H9 (cell line): ENCODE measurements at regions not wholly inside any gene's neighbourhood (a gene's known extent, or its start where the extent isn't known, plus 50 kb on each side); places are given as distances from the start of the nearest gene placed in this dataset.

Experiments
- DNase-seq: peaks from one replicate; pipeline ENCODE4 v3.0.0-alpha.2; 2017
- H2AFZ ChIP-seq: one replicate; pipeline ENCODE4 v1.6.1; 2013; ENCODE audit warnings: mild to moderate bottlenecking, low read length, control low read depth, moderate library complexity
- H2AK5ac ChIP-seq: 2 replicates; pipeline ENCODE4 v1.6.1; 2013; ENCODE audit warnings: low read length, control low read depth, mixed read lengths; ENCODE audit not compliant: insufficient read length
- H2BK120ac ChIP-seq: one replicate; pipeline ENCODE4 v1.6.1; 2013; ENCODE audit warnings: low read depth, mild to moderate bottlenecking, low read length, control low read depth, inconsistent platforms; ENCODE audit not compliant: poor library complexity, severe bottlenecking
- H2BK12ac ChIP-seq: 2 replicates; pipeline ENCODE4 v1.6.1; 2013; ENCODE audit warnings: low read length, control low read depth, mixed read lengths, low read depth; ENCODE audit not compliant: insufficient read length
- H2BK15ac ChIP-seq: 2 replicates; pipeline ENCODE4 v1.6.1; 2013; ENCODE audit warnings: low read depth, low read length, control low read depth
- H2BK20ac ChIP-seq: one replicate; pipeline ENCODE4 v1.6.1; 2013; ENCODE audit warnings: low read depth, mild to moderate bottlenecking, low read length, control low read depth, inconsistent platforms; ENCODE audit not compliant: poor library complexity, severe bottlenecking
- H2BK5ac ChIP-seq: 2 replicates; pipeline ENCODE4 v1.6.1; 2013; ENCODE audit warnings: low read length, control low read depth, mixed read lengths; ENCODE audit not compliant: insufficient read length
- H3K14ac ChIP-seq: 2 replicates; pipeline ENCODE4 v1.6.1; 2013; ENCODE audit warnings: low read length, control low read depth; ENCODE audit not compliant: insufficient read depth
- H3K18ac ChIP-seq: 2 replicates; pipeline ENCODE4 v1.6.1; 2013; ENCODE audit warnings: low read depth, mild to moderate bottlenecking, mixed read lengths, low read length, control low read depth; ENCODE audit not compliant: insufficient read length
- H3K23ac ChIP-seq: 2 replicates; pipeline ENCODE4 v1.6.1; 2013; ENCODE audit warnings: low read length, control low read depth, mixed read lengths, low read depth; ENCODE audit not compliant: insufficient read length
- H3K23me2 ChIP-seq: 2 replicates; pipeline ENCODE4 v1.6.1; 2013; ENCODE audit warnings: low read depth, mild to moderate bottlenecking, mixed read lengths, low read length, control low read depth; ENCODE audit not compliant: insufficient read length, poor library complexity, severe bottlenecking
- H3K27ac ChIP-seq: 2 replicates; pipeline ENCODE4 v1.5.1; 2013; ENCODE audit warnings: low read length, control low read depth, mixed read lengths, low read depth; ENCODE audit not compliant: insufficient read length
- H3K27me3 ChIP-seq: 2 replicates; pipeline ENCODE4 v1.6.1; 2013; ENCODE audit warnings: low read length, control low read depth, inconsistent platforms; ENCODE audit not compliant: insufficient read depth
- H3K4ac ChIP-seq: 2 replicates; pipeline ENCODE4 v1.6.1; 2013; ENCODE audit warnings: low read depth, mild to moderate bottlenecking, control low read depth, inconsistent platforms, low read length, moderate library complexity
- H3K4me1 ChIP-seq: 2 replicates; pipeline ENCODE4 v1.6.1; 2013; ENCODE audit warnings: low read length, control low read depth, inconsistent platforms; ENCODE audit not compliant: insufficient read depth
- H3K4me2 ChIP-seq: 2 replicates; pipeline ENCODE4 v1.6.1; 2013; ENCODE audit warnings: low read length, control low read depth, mixed read lengths; ENCODE audit not compliant: insufficient read length, insufficient read depth
- H3K56ac ChIP-seq: 2 replicates; pipeline ENCODE4 v1.6.1; 2013; ENCODE audit warnings: low read depth, mild to moderate bottlenecking, mixed read lengths, low read length, control low read depth; ENCODE audit not compliant: insufficient read length
- H3K79me1 ChIP-seq: 2 replicates; pipeline ENCODE4 v1.6.1; 2013; ENCODE audit warnings: low read depth, mild to moderate bottlenecking, moderate library complexity, low read length, control low read depth, inconsistent platforms; ENCODE audit not compliant: insufficient read depth, poor library complexity, severe bottlenecking
- H3K79me2 ChIP-seq: 2 replicates; pipeline ENCODE4 v1.6.1; 2013; ENCODE audit warnings: low read length, control low read depth, inconsistent platforms; ENCODE audit not compliant: insufficient read depth
- H3K9ac ChIP-seq: 2 replicates; pipeline ENCODE4 v1.6.1; 2013; ENCODE audit warnings: low read length, control low read depth, mixed read lengths; ENCODE audit not compliant: insufficient read length; ENCODE audit errors: extremely low read depth
- H3K9me3 ChIP-seq: one replicate; pipeline ENCODE4 v1.6.1; 2013; ENCODE audit warnings: low read depth, low read length, inconsistent platforms; ENCODE audit not compliant: control insufficient read depth
- H3T11ph ChIP-seq: one replicate; pipeline ENCODE4 v1.6.1; 2013; ENCODE audit warnings: mild to moderate bottlenecking, low read length, control low read depth, inconsistent platforms
- H4K20me1 ChIP-seq: one replicate; pipeline ENCODE4 v1.6.1; 2013; ENCODE audit not compliant: control insufficient read depth, insufficient read length, insufficient read depth
- H4K5ac ChIP-seq: 2 replicates; pipeline ENCODE4 v1.6.1; 2013; ENCODE audit warnings: low read depth, mild to moderate bottlenecking, mixed read lengths, low read length, control low read depth; ENCODE audit not compliant: insufficient read length
- H4K8ac ChIP-seq: replicated peaks from 2 replicates; pipeline ENCODE4 v1.6.1; 2013; ENCODE audit warnings: low read length, control low read depth, mixed read lengths, low read depth; ENCODE audit not compliant: insufficient read length
- H4K91ac ChIP-seq: 2 replicates; pipeline ENCODE4 v1.6.1; 2013; ENCODE audit warnings: low read depth, mild to moderate bottlenecking, moderate library complexity, mixed read lengths, low read length, control low read depth; ENCODE audit not compliant: insufficient read length
- H3K27ac Mint-ChIP-seq, 3 experiments: 2 replicates in 2 of 3; 3 replicates in 1 of 3; pipeline ENCODE4 v1.8.0; 2020 to 2021; ENCODE audit warnings: mixed read lengths in 3 of 3, mild to moderate bottlenecking in 1 of 3, moderate library complexity in 1 of 3
- H3K27me3 Mint-ChIP-seq: 2 replicates; pipeline ENCODE4 v1.8.0; 2021; ENCODE audit warnings: low read depth, mild to moderate bottlenecking, moderate library complexity, mixed read lengths
- H3K36me3 Mint-ChIP-seq, 3 experiments: 2 replicates in 2 of 3; 3 replicates in 1 of 3; pipeline ENCODE4 v1.8.0; 2020 to 2021; ENCODE audit warnings: low read depth in 3 of 3, mixed read lengths in 3 of 3; ENCODE audit not compliant: insufficient read depth in 1 of 3
- H3K4me1 Mint-ChIP-seq, 2 experiments: 2 replicates each; pipeline ENCODE4 v1.8.0; 2020; ENCODE audit warnings: mixed read lengths in 2 of 2
- H3K4me3 Mint-ChIP-seq, 2 experiments: 2 replicates in 1 of 2; 3 replicates in 1 of 2; pipeline ENCODE4 v1.8.0; 2020 to 2021; ENCODE audit warnings: mild to moderate bottlenecking in 2 of 2, mixed read lengths in 2 of 2, moderate library complexity in 1 of 2
- H3K9me3 Mint-ChIP-seq, 2 experiments: 2 replicates in 1 of 2; 3 replicates in 1 of 2; pipeline ENCODE4 v1.8.0; 2020; ENCODE audit warnings: mild to moderate bottlenecking in 2 of 2, mixed read lengths in 2 of 2, moderate library complexity in 1 of 2
- WGBS: extraction: QIAGEN DNeasy Blood & Tissue Kit; methylation state at CpG from one replicate; pipeline ENCODE4 v1.1.7; 2013; ENCODE audit warnings: missing lambda C conversion rate, low lambda C conversion rate, mixed read lengths; ENCODE audit not compliant: insufficient read length; ENCODE audit errors: extremely low coverage; 5-methylcytosine and 5-hydroxymethylcytosine counted together
- TF ChIP-seq, protein P1 (sequence below): fragments of 200-600 bp; sonication (generic); conservative IDR thresholded peaks from 3 replicates; pipeline ENCODE4 v1.8.0; 2021; ENCODE audit warnings: antibody characterized with exemption, mild to moderate bottlenecking

- Histone ChIP-seq H4K91ac (no peak overlapping the region), H4K20me1 (no peaks in the 10 kb centered on the region), H3K9ac (no peak overlapping the region), H2BK20ac (no peak overlapping the region), H3K79me2 (no peaks in the 10 kb centered on the region), H3K27ac (no peak overlapping the region), H2BK120ac (no peak overlapping the region), H3K79me1 (no peaks in the 10 kb centered on the region), H3K27me3 (no peaks in the 10 kb centered on the region), H2BK15ac (no peak overlapping the region), H2AK5ac (no peak overlapping the region), H4K8ac (no peak overlapping the region), H3K4me1 (no peaks in the 10 kb centered on the region), H3K14ac (no peak overlapping the region), H3K56ac (no peak overlapping the region), H3K18ac (no peak overlapping the region), H3K23ac (no peak overlapping the region), H3K4me2 (no peak overlapping the region), H3K23me2 (no peaks in the 10 kb centered on the region), H2AFZ (no peak overlapping the region), H4K5ac (no peak overlapping the region), H2BK12ac (no peak overlapping the region), H3K9me3 (no peaks in the 10 kb centered on the region), H2BK5ac (no peak overlapping the region), H3T11ph (no peak overlapping the region), H3K4ac (no peak overlapping the region)
- DNase-seq = no peak
- H3K27ac Mint-ChIP-seq = peak overlapping the region in 1 of 3 experiments; percentile 8; a peak in 1 of 7 replicates
- H3K9me3 Mint-ChIP-seq = no peaks in the 10 kb centered on the region; a peak in 1 of 5 replicates
- WGBS = no CpG with 5 or more reads among the region's 6 CpGs
- H3K27me3 Mint-ChIP-seq = 0 out of 2 replicates have a peak, but pooled peaks cover 1% of the 10 kb centered on the region
- TF ChIP-seq, protein P1, sequence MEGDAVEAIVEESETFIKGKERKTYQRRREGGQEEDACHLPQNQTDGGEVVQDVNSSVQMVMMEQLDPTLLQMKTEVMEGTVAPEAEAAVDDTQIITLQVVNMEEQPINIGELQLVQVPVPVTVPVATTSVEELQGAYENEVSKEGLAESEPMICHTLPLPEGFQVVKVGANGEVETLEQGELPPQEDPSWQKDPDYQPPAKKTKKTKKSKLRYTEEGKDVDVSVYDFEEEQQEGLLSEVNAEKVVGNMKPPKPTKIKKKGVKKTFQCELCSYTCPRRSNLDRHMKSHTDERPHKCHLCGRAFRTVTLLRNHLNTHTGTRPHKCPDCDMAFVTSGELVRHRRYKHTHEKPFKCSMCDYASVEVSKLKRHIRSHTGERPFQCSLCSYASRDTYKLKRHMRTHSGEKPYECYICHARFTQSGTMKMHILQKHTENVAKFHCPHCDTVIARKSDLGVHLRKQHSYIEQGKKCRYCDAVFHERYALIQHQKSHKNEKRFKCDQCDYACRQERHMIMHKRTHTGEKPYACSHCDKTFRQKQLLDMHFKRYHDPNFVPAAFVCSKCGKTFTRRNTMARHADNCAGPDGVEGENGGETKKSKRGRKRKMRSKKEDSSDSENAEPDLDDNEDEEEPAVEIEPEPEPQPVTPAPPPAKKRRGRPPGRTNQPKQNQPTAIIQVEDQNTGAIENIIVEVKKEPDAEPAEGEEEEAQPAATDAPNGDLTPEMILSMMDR = no peak
- H3K4me1 Mint-ChIP-seq = peaks cover 11 to 14% of the 10 kb centered on the region in 2 experiments
- no peak overlapping the region for H3K4me3 Mint-ChIP-seq
- H3K36me3 Mint-ChIP-seq = no peaks in the 10 kb centered on the region
Measured at GRCh38 chr20:47929368-47930115, 144.3 kb upstream of the SULF2 start.
